Peyer's patch (tissue), 4 donors: ENCODE measurements at regions not wholly inside any gene's neighbourhood (a gene's known extent, or its start where the extent isn't known, plus 50 kb on each side); places are given as distances from the start of the nearest gene placed in this dataset.

Experiments used
- POLR2A ChIP-seq, 2 donors: fragments of 450-650 bp; IDR thresholded peaks; one replicate each; pipeline ENCODE4 v1.5.1; 2017; ENCODE audit warnings: antibody characterized with exemption in 2 of 2, mild to moderate bottlenecking in 2 of 2, moderate library complexity in 2 of 2
- TF ChIP-seq, protein P1 (sequence below), 6 experiments: fragments of 450-650 bp in 4 of 6; fragments of 200-600 bp in 2 of 6; sonication (generic) in 1 of 6; IDR thresholded peaks; one replicate each; pipeline ENCODE4 v1.5.1; 2017 to 2019; ENCODE audit warnings: antibody characterized with exemption in 6 of 6, mild to moderate bottlenecking in 3 of 6, moderate library complexity in 1 of 6

DNA sequence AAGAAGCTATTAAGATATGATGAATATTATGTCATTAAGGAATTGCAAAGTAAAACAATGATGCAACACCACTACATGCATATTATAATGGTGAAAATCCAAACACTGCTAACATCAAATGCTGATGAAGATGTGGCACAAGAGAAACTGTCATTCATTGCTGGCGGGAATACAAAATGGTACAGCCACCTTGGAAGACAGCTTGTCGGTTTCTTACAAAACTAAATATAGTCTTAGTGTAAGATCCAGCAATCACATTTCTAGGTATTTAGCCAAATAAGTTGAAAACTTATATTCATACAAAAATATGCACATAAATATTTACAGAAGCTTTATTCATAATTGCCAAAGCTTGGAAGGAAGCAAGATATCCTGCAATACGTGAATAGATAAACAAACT, 114.9 kb upstream of the EDNRB start:
- TF ChIP-seq, protein P1, sequence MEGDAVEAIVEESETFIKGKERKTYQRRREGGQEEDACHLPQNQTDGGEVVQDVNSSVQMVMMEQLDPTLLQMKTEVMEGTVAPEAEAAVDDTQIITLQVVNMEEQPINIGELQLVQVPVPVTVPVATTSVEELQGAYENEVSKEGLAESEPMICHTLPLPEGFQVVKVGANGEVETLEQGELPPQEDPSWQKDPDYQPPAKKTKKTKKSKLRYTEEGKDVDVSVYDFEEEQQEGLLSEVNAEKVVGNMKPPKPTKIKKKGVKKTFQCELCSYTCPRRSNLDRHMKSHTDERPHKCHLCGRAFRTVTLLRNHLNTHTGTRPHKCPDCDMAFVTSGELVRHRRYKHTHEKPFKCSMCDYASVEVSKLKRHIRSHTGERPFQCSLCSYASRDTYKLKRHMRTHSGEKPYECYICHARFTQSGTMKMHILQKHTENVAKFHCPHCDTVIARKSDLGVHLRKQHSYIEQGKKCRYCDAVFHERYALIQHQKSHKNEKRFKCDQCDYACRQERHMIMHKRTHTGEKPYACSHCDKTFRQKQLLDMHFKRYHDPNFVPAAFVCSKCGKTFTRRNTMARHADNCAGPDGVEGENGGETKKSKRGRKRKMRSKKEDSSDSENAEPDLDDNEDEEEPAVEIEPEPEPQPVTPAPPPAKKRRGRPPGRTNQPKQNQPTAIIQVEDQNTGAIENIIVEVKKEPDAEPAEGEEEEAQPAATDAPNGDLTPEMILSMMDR (IDR thresholded peaks at IDR 0.05), result no peak
- no peak for TF ChIP-seq POLR2A (IDR thresholded peaks at IDR 0.05)
